HCT116 (cell line): ENCODE measurements at regions not wholly inside any gene's neighbourhood (a gene's known extent, or its start where the extent isn't known, plus 50 kb on each side); places are given as distances from the start of the nearest gene placed in this dataset.

Experiments
- CEBPB ChIP-seq: IDR thresholded peaks from 2 replicates; pipeline ENCODE4 v1.6.1; 2012; ENCODE audit warnings: low read depth
- ELF1 ChIP-seq: IDR thresholded peaks from 2 replicates; pipeline ENCODE4 v1.6.1; 2012; ENCODE audit warnings: low read depth, borderline replicate concordance
- POLR2A ChIP-seq: IDR thresholded peaks from 2 replicates; pipeline ENCODE4 v1.7.0; 2011; ENCODE audit warnings: borderline replicate concordance; ENCODE audit not compliant: insufficient read depth, insufficient read length; ENCODE audit errors: extremely low read depth
- POLR2AphosphoS5 ChIP-seq: IDR thresholded peaks from 2 replicates; pipeline ENCODE4 v1.6.1; 2011; ENCODE audit warnings: mild to moderate bottlenecking, low read depth, low read length, moderate library complexity
- TF ChIP-seq, protein P1 (sequence below), 3 experiments: fragments of 200-600 bp in 1 of 3; sonication (generic) in 1 of 3; IDR thresholded peaks in 2 of 3; conservative IDR thresholded peaks in 1 of 3; 2 replicates each; pipeline ENCODE4 v1.5.1; 2012 to 2017; ENCODE audit warnings: low read depth in 2 of 3, low read length in 2 of 3, antibody characterized with exemption in 1 of 3, borderline replicate concordance in 1 of 3, control low read depth in 1 of 3, mild to moderate bottlenecking in 1 of 3, mixed read lengths in 1 of 3, mixed run types in 1 of 3, moderate library complexity in 1 of 3; ENCODE audit not compliant: insufficient read depth in 1 of 3

DNA sequence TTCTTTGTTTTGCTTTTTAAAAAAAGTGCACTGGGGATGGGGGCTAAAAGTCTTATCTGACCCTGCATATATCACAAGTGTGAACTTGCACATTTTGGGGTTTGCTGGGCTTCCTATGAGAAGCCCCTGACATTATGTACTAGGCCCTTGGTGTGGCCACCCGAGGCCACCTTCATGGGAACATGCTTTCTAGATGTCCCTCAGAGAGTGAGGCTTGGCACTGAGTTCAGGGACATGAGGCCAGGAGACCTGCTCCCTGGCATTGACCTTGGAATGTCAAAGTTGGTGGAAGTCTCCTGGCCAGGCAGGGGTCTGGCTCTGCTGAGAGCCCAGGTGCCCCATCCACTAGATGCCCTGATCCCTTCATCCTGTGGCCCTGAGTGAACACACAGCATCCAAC is 536.2 kb downstream of the TCERG1L start:
- TF ChIP-seq POLR2A (no peak), POLR2AphosphoS5 (no peak), CEBPB (no peak), ELF1 (no peak)
- TF ChIP-seq, protein P1, sequence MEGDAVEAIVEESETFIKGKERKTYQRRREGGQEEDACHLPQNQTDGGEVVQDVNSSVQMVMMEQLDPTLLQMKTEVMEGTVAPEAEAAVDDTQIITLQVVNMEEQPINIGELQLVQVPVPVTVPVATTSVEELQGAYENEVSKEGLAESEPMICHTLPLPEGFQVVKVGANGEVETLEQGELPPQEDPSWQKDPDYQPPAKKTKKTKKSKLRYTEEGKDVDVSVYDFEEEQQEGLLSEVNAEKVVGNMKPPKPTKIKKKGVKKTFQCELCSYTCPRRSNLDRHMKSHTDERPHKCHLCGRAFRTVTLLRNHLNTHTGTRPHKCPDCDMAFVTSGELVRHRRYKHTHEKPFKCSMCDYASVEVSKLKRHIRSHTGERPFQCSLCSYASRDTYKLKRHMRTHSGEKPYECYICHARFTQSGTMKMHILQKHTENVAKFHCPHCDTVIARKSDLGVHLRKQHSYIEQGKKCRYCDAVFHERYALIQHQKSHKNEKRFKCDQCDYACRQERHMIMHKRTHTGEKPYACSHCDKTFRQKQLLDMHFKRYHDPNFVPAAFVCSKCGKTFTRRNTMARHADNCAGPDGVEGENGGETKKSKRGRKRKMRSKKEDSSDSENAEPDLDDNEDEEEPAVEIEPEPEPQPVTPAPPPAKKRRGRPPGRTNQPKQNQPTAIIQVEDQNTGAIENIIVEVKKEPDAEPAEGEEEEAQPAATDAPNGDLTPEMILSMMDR (IDR thresholded peaks at IDR 0.05 in 2 of 3, conservative IDR thresholded peaks at IDR 0.05 in 1 of 3; ENCODE audit: borderline replicate concordance in 1 of 3, insufficient read depth in 1 of 3, low read depth in 2 of 3, low read length in 2 of 3) = no peak
